HFFc6 (cell line): ENCODE measurements at regions not wholly inside any gene's neighbourhood (a gene's known extent, or its start where the extent isn't known, plus 50 kb on each side); places are given as distances from the start of the nearest gene placed in this dataset.

Experiments
- DNase-seq: peaks from one replicate; pipeline ENCODE4 v3.0.0-alpha.2; 2018
- H3K27ac Mint-ChIP-seq: 2 replicates; pipeline ENCODE4 v1.8.0; 2020; ENCODE audit warnings: mild to moderate bottlenecking, mixed read lengths
- H3K27me3 Mint-ChIP-seq: 2 replicates; pipeline ENCODE4 v1.8.0; 2021; ENCODE audit warnings: mild to moderate bottlenecking, moderate library complexity, mixed read lengths; ENCODE audit not compliant: insufficient read depth
- H3K36me3 Mint-ChIP-seq: 2 replicates; pipeline ENCODE4 v1.8.0; 2021; ENCODE audit warnings: low read depth, mixed read lengths
- H3K4me1 Mint-ChIP-seq: 2 replicates; pipeline ENCODE4 v1.8.0; 2020; ENCODE audit warnings: low read depth, mixed read lengths
- H3K4me3 Mint-ChIP-seq: 2 replicates; pipeline ENCODE4 v1.8.0; 2020; ENCODE audit warnings: mild to moderate bottlenecking, moderate library complexity, mixed read lengths
- H3K9me3 Mint-ChIP-seq: 2 replicates; pipeline ENCODE4 v1.8.0; 2020; ENCODE audit warnings: mild to moderate bottlenecking, mixed read lengths
- TF ChIP-seq, protein P1 (sequence below): fragments of 200-600 bp; sonication (generic); IDR thresholded peaks from 2 replicates; pipeline ENCODE4 v1.5.0; 2021; ENCODE audit warnings: antibody characterized with exemption, mild to moderate bottlenecking

- no peak overlapping the region for H3K4me3 Mint-ChIP-seq
- no peak overlapping the region for H3K27ac Mint-ChIP-seq
- no peaks in the 10 kb centered on the region for H3K4me1 Mint-ChIP-seq
- DNase-seq, result no peak
- TF ChIP-seq, protein P1, sequence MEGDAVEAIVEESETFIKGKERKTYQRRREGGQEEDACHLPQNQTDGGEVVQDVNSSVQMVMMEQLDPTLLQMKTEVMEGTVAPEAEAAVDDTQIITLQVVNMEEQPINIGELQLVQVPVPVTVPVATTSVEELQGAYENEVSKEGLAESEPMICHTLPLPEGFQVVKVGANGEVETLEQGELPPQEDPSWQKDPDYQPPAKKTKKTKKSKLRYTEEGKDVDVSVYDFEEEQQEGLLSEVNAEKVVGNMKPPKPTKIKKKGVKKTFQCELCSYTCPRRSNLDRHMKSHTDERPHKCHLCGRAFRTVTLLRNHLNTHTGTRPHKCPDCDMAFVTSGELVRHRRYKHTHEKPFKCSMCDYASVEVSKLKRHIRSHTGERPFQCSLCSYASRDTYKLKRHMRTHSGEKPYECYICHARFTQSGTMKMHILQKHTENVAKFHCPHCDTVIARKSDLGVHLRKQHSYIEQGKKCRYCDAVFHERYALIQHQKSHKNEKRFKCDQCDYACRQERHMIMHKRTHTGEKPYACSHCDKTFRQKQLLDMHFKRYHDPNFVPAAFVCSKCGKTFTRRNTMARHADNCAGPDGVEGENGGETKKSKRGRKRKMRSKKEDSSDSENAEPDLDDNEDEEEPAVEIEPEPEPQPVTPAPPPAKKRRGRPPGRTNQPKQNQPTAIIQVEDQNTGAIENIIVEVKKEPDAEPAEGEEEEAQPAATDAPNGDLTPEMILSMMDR, result no peak
- peaks cover 7% of the 10 kb centered on the region; the same call in 1 of the 2 replicates for H3K36me3 Mint-ChIP-seq
- H3K27me3 Mint-ChIP-seq, result peaks cover 2% of the 10 kb centered on the region; the same call in 1 of the 2 replicates
- peaks cover 53% of the 10 kb centered on the region for H3K9me3 Mint-ChIP-seq
These were observed 73.4 kb downstream of the GSC start for GRCh38 chr14:94696518-94696917.

GRCh38 chr14:94695231-94695630, 74.7 kb downstream of the GSC start:
- H3K36me3 Mint-ChIP-seq, result peaks cover 7% of the 10 kb centered on the region; the same call in 1 of the 2 replicates
- H3K27ac Mint-ChIP-seq, result no peak overlapping the region
- H3K27me3 Mint-ChIP-seq, result no peaks in the 10 kb centered on the region
- no peak overlapping the region for H3K4me3 Mint-ChIP-seq
- no peaks in the 10 kb centered on the region for H3K4me1 Mint-ChIP-seq
- DNase-seq, result no peak
- TF ChIP-seq, protein P1, result no peak
- H3K9me3 Mint-ChIP-seq, result peaks cover 49% of the 10 kb centered on the region

DNA sequence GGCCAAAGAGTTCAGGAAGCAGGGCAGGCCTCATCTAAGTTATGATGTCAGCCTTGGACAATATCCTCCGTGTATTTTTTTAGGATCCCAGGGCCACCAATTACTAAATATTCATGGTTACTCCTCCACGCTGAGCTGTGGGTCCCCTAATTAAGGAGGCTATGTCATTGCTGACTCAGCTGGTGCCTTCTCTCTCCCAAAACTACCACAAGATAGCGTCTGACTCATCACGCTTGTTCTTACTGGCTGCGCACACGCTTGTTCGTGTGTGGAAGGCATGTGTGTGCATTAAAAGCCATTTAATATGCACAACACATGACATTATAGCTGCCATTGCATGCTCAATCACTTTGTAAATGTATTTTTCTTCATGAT, 78.3 kb downstream of the GSC start:
- TF ChIP-seq, protein P1, result no peak
- H3K27me3 Mint-ChIP-seq, result no peaks in the 10 kb centered on the region
- no peak overlapping the region for H3K4me3 Mint-ChIP-seq
- no peaks in the 10 kb centered on the region for H3K36me3 Mint-ChIP-seq
- no peak overlapping the region for H3K27ac Mint-ChIP-seq
- no peak for DNase-seq
- no peaks in the 10 kb centered on the region for H3K4me1 Mint-ChIP-seq
- peaks cover 39% of the 10 kb centered on the region for H3K9me3 Mint-ChIP-seq

DNA sequence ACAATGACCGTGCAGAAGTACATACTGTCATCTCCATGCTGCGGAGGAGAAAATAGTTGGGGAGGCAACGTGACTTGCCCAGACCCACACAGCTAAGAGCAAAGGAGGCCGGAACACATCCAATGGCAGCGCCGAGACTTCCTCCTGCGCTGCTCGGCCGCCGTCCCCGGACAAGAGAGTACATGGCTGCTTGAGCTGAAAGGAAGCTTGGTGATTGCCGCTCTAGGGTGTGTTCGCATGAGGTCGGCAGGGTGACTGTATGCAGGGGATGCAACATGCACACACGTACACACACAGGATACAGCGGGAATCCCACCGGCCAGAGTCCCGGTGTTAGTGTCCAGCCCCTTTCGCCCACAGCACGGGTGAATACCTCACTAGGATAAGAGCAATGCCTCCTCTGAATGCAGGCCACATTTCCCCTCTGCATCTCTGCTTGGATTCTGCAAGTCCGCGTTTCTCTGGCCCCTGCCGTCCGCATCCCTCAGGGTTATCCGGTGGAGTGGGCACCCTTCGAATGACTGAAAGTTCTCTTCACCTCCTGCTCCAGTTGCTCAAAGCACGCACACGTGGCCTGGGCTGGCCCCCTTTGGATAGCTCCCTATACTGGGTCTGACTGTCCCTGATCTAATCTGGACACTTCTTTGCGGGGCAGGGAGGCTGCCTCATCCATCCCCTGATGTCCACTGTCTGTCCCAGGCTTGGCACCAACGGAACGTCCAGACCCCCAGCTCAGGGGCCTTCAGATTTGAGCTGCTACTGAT, 78.8 kb downstream of the GSC start:
- no peak overlapping the region for H3K27ac Mint-ChIP-seq
- H3K4me3 Mint-ChIP-seq, result no peak overlapping the region
- no peaks in the 10 kb centered on the region for H3K27me3 Mint-ChIP-seq
- peaks cover 35% of the 10 kb centered on the region for H3K9me3 Mint-ChIP-seq
- H3K4me1 Mint-ChIP-seq, result no peaks in the 10 kb centered on the region
- DNase-seq, result no peak
- H3K36me3 Mint-ChIP-seq, result no peaks in the 10 kb centered on the region
- TF ChIP-seq, protein P1, result no peak

GRCh38 chr14:94690486-94690885, 78.3 kb downstream of the SERPINA3 start:
- no peaks in the 10 kb centered on the region for H3K4me1 Mint-ChIP-seq
- TF ChIP-seq, protein P1, result no peak
- peaks cover 35% of the 10 kb centered on the region for H3K9me3 Mint-ChIP-seq
- H3K4me3 Mint-ChIP-seq, result no peak overlapping the region
- H3K27ac Mint-ChIP-seq, result no peak overlapping the region
- no peaks in the 10 kb centered on the region for H3K36me3 Mint-ChIP-seq
- no peaks in the 10 kb centered on the region for H3K27me3 Mint-ChIP-seq
- DNase-seq, result no peak
